Neural cell (in vitro differentiated cells): ENCODE measurements at regions not wholly inside any gene's neighbourhood (a gene's known extent, or its start where the extent isn't known, plus 50 kb on each side); places are given as distances from the start of the nearest gene placed in this dataset.

Experiments
- H2AFZ ChIP-seq: fragments of 200-600, 300-800 bp; sonication (generic), shearing (Covaris generic); 2 replicates; pipeline ENCODE4 v1.6.0; 2014; ENCODE audit warnings: low read depth, mild to moderate bottlenecking, antibody characterized with exemption, low read length, moderate library complexity
- H3F3A ChIP-seq: fragments of 200-600 bp; shearing (Covaris generic); 2 replicates; pipeline ENCODE4 v1.6.1; 2016; ENCODE audit warnings: mild to moderate bottlenecking, moderate library complexity, mixed read lengths, antibody characterized with exemption, low read length; ENCODE audit not compliant: insufficient read depth, poor library complexity, severe bottlenecking
- H3K27ac ChIP-seq: fragments of 200-600, 300-800 bp; sonication (generic), shearing (Covaris generic); 2 replicates; pipeline ENCODE4 v1.5.1; 2014; ENCODE audit warnings: mild to moderate bottlenecking, low read length, moderate library complexity
- H3K27me3 ChIP-seq: fragments of 300-800, 200-600 bp; sonication (generic), shearing (Covaris generic); 2 replicates; pipeline ENCODE4 v1.6.0; 2014; ENCODE audit warnings: mild to moderate bottlenecking, low read depth, low read length, moderate library complexity; ENCODE audit not compliant: insufficient read depth
- H3K36me3 ChIP-seq: fragments of 300-800, 200-600 bp; sonication (generic), shearing (Covaris generic); 2 replicates; pipeline ENCODE4 v1.5.1; 2014; ENCODE audit warnings: mild to moderate bottlenecking, antibody characterized with exemption, low read length, moderate library complexity; ENCODE audit not compliant: insufficient read depth
- H3K4me2 ChIP-seq: fragments of 300-800, 200-600 bp; sonication (generic), shearing (Covaris generic); 2 replicates; pipeline ENCODE4 v1.6.0; 2014; ENCODE audit warnings: mild to moderate bottlenecking, low read length
- H3K4me3 ChIP-seq: fragments of 300-800, 200-600 bp; sonication (generic), shearing (Covaris generic); 2 replicates; pipeline ENCODE4 v1.5.1; 2014; ENCODE audit warnings: mild to moderate bottlenecking, low read length, moderate library complexity
- H3K79me2 ChIP-seq: fragments of 200-600 bp; shearing (Covaris generic); replicated peaks from 2 replicates; pipeline ENCODE4 v1.6.0; 2014; ENCODE audit warnings: mild to moderate bottlenecking, low read length, moderate library complexity; ENCODE audit not compliant: insufficient read depth
- H3K9ac ChIP-seq: fragments of 300-800, 200-600 bp; sonication (generic), shearing (Covaris generic); 2 replicates; pipeline ENCODE4 v1.6.1; 2016; ENCODE audit warnings: mild to moderate bottlenecking, low read length, mixed read lengths
- H3K9me2 ChIP-seq: fragments of 200-600 bp; shearing (Covaris generic); 2 replicates; pipeline ENCODE4 v1.6.1; 2016; ENCODE audit warnings: mild to moderate bottlenecking, low read length, mixed read lengths; ENCODE audit not compliant: insufficient read depth
- H3K9me3 ChIP-seq: fragments of 200-600, 300-800 bp; sonication (generic), shearing (Covaris generic); 2 replicates; pipeline ENCODE4 v1.6.1; 2016; ENCODE audit warnings: mild to moderate bottlenecking, mixed run types, low read length, moderate library complexity, mixed read lengths
- H4K20me1 ChIP-seq: fragments of 200-600 bp; shearing (Covaris generic); 2 replicates; pipeline ENCODE4 v1.6.1; 2016; ENCODE audit warnings: mild to moderate bottlenecking, mixed run types; ENCODE audit not compliant: insufficient read depth
- EP300 ChIP-seq: fragments of 450-650 bp; conservative IDR thresholded peaks from 2 replicates; pipeline ENCODE4 v1.6.1; 2014; ENCODE audit warnings: antibody characterized with exemption, mild to moderate bottlenecking, moderate library complexity; ENCODE audit not compliant: poor library complexity, severe bottlenecking
- EZH2 ChIP-seq: fragments of 200-600, 300-800 bp; shearing (Covaris generic), sonication (generic); IDR thresholded peaks from 2 replicates; pipeline ENCODE4 v1.6.1; 2014; ENCODE audit warnings: antibody characterized with exemption, low read length, borderline replicate concordance, mild to moderate bottlenecking; ENCODE audit not compliant: insufficient read depth, poor library complexity, severe bottlenecking
- MXI1 ChIP-seq: fragments of 450-650 bp; conservative IDR thresholded peaks from 2 replicates; pipeline ENCODE4 v1.6.1; 2014; ENCODE audit warnings: antibody characterized with exemption, mild to moderate bottlenecking; ENCODE audit not compliant: poor library complexity, severe bottlenecking
- POLR2AphosphoS5 ChIP-seq: IDR thresholded peaks from 2 replicates; pipeline ENCODE4 v1.6.1; 2012
- RAD21 ChIP-seq: fragments of 450-650 bp; conservative IDR thresholded peaks from 2 replicates; pipeline ENCODE4 v1.6.1; 2014; ENCODE audit warnings: antibody characterized with exemption, mild to moderate bottlenecking, moderate library complexity
- SMC3 ChIP-seq: fragments of 450-650 bp; conservative IDR thresholded peaks from 2 replicates; pipeline ENCODE4 v1.6.1; 2014; ENCODE audit warnings: antibody characterized with exemption, mild to moderate bottlenecking, moderate library complexity; ENCODE audit not compliant: poor library complexity
- TAF1 ChIP-seq: IDR thresholded peaks from 2 replicates; pipeline ENCODE4 v1.6.1; 2012; ENCODE audit warnings: low read depth
- TF ChIP-seq, protein P1 (sequence below): fragments of 450-650 bp; IDR thresholded peaks from 2 replicates; pipeline ENCODE4 v1.5.1; 2014; ENCODE audit warnings: antibody characterized with exemption, mild to moderate bottlenecking, moderate library complexity; ENCODE audit not compliant: poor library complexity, severe bottlenecking
- TF ChIP-seq, protein P2 (sequence below): IDR thresholded peaks from 2 replicates; pipeline ENCODE4 v1.6.1; 2012; ENCODE audit warnings: borderline replicate concordance

DNA sequence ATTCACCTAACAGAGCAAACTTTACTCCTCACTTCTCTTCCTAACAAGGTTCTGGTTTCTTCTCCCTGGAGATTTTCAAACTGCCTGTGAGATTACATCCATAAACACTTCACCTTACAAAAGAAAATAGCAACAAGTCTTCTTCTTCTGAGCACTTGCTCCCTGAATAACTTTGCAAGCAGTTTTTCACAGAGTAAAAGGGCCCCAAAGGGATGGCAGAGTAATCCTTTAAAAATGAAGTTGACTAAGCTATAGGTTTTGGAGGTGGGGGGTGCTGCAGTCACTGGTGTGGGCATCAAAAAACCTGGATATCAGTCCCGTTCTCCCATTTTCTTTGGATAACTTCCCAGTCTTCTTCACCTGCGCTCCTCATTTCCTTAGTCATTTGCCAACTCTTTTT, 484.9 kb downstream of the MIAT start:
- H3K27ac ChIP-seq, result no peak overlapping the region
- H3K9me2 ChIP-seq, result no peaks in the 10 kb centered on the region
- no peaks in the 10 kb centered on the region for H3K27me3 ChIP-seq
- TF ChIP-seq MXI1 (no peak), EP300 (no peak), RAD21 (no peak), EZH2 (no peak), TAF1 (no peak)
- TF ChIP-seq, protein P1, sequence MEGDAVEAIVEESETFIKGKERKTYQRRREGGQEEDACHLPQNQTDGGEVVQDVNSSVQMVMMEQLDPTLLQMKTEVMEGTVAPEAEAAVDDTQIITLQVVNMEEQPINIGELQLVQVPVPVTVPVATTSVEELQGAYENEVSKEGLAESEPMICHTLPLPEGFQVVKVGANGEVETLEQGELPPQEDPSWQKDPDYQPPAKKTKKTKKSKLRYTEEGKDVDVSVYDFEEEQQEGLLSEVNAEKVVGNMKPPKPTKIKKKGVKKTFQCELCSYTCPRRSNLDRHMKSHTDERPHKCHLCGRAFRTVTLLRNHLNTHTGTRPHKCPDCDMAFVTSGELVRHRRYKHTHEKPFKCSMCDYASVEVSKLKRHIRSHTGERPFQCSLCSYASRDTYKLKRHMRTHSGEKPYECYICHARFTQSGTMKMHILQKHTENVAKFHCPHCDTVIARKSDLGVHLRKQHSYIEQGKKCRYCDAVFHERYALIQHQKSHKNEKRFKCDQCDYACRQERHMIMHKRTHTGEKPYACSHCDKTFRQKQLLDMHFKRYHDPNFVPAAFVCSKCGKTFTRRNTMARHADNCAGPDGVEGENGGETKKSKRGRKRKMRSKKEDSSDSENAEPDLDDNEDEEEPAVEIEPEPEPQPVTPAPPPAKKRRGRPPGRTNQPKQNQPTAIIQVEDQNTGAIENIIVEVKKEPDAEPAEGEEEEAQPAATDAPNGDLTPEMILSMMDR, result no peak
- TF ChIP-seq, protein P2, sequence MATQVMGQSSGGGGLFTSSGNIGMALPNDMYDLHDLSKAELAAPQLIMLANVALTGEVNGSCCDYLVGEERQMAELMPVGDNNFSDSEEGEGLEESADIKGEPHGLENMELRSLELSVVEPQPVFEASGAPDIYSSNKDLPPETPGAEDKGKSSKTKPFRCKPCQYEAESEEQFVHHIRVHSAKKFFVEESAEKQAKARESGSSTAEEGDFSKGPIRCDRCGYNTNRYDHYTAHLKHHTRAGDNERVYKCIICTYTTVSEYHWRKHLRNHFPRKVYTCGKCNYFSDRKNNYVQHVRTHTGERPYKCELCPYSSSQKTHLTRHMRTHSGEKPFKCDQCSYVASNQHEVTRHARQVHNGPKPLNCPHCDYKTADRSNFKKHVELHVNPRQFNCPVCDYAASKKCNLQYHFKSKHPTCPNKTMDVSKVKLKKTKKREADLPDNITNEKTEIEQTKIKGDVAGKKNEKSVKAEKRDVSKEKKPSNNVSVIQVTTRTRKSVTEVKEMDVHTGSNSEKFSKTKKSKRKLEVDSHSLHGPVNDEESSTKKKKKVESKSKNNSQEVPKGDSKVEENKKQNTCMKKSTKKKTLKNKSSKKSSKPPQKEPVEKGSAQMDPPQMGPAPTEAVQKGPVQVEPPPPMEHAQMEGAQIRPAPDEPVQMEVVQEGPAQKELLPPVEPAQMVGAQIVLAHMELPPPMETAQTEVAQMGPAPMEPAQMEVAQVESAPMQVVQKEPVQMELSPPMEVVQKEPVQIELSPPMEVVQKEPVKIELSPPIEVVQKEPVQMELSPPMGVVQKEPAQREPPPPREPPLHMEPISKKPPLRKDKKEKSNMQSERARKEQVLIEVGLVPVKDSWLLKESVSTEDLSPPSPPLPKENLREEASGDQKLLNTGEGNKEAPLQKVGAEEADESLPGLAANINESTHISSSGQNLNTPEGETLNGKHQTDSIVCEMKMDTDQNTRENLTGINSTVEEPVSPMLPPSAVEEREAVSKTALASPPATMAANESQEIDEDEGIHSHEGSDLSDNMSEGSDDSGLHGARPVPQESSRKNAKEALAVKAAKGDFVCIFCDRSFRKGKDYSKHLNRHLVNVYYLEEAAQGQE, result no peak
- H3K9me3 ChIP-seq, result no peaks in the 10 kb centered on the region
- H3K9ac ChIP-seq, result no peak overlapping the region
- no peaks in the 10 kb centered on the region for H3F3A ChIP-seq
- H3K79me2 ChIP-seq, result no peaks in the 10 kb centered on the region
- no peaks in the 10 kb centered on the region for H3K36me3 ChIP-seq
- H2AFZ ChIP-seq, result no peak overlapping the region
- no peak overlapping the region for H3K4me3 ChIP-seq
- no peak overlapping the region for H3K4me2 ChIP-seq
- no peaks in the 10 kb centered on the region for H4K20me1 ChIP-seq

DNA sequence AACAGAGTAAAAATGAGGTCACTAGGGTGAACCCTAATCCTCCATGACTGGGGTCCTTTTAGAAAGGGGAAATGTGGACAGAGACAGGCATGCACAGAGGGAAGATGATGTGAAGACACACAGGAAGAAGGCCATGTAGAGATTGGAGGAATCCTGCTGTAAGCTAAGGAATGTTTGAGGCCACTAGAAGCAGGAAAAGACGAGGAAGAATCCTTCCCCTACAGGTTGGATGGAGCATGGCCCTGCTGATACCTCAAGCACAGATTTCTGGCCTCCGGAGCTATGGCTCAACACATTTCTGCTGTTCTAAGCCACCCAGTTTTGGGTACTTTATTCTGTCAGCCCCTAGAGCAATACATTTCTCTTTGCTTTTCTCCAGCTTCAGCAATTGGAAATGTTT, 486.9 kb downstream of the MIAT start:
- Histone ChIP-seq H3K9me3 (no peaks in the 10 kb centered on the region), H3K79me2 (no peaks in the 10 kb centered on the region), H3K27ac (no peak overlapping the region), H3K9me2 (no peaks in the 10 kb centered on the region), H2AFZ (no peak overlapping the region), H3K9ac (no peak overlapping the region), H3F3A (no peaks in the 10 kb centered on the region), H3K4me3 (no peak overlapping the region), H3K36me3 (no peaks in the 10 kb centered on the region), H3K4me2 (no peak overlapping the region), H3K27me3 (no peaks in the 10 kb centered on the region), H4K20me1 (no peaks in the 10 kb centered on the region)
- TF ChIP-seq EP300 (no peak), EZH2 (no peak), SMC3 (no peak), RAD21 (no peak), MXI1 (no peak), POLR2AphosphoS5 (no peak), TAF1 (no peak)
- TF ChIP-seq, protein P1, result no peak
- TF ChIP-seq, protein P2, result no peak
